Amniotic stem cell (primary cell): ENCODE measurements at regions not wholly inside any gene's neighbourhood (a gene's known extent, or its start where the extent isn't known, plus 50 kb on each side); places are given as distances from the start of the nearest gene placed in this dataset.
"Not testable (repeated sequence)": the region's sequence is repeated elsewhere in the genome, so short reads cannot be mapped to it uniquely, and the experiment has no call there.

Experiments used
- DNase-seq: peaks from one replicate; lab custom pipeline; 2025; lab: John Stamatoyannopoulos, UW

DNA sequence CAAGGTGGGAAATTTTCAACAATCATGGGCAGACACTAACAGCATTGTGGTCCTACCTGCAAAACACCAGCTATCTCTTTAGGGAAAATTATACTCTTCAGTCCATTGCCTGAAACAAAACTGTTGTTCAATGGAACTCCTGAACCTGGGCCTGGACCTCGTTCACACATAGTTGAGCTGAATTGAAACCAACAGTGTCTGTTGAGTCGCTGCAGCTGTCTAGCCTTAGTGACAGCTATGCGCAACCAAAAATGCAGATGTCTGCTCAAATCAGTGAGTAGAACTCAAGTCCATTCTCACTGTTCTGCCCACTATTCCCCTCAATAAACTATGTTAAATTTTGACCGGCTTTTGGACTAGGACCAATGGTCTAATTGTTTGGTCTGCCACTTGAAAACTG is 286.2 kb downstream of the TFAP2A start:
- no peak for DNase-seq

DNA sequence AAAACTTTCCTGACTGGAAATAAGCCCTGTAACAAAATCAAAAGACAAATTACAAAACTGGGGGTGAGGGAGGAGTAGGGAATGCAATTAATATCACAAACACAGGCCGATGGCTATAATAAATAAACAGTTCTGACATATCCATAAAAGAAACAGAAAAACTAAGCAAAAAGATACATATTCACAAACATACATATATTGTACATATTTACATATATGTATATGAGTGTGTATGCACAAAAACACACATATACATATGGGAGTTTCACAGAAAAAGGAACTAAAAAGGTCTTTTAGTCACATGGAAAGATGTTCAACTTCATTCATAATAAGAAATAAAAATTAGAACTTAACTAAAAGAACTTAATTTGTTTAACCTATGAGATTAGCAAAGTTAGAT is 292.7 kb downstream of the TFAP2A start:
- no peak for DNase-seq

DNA sequence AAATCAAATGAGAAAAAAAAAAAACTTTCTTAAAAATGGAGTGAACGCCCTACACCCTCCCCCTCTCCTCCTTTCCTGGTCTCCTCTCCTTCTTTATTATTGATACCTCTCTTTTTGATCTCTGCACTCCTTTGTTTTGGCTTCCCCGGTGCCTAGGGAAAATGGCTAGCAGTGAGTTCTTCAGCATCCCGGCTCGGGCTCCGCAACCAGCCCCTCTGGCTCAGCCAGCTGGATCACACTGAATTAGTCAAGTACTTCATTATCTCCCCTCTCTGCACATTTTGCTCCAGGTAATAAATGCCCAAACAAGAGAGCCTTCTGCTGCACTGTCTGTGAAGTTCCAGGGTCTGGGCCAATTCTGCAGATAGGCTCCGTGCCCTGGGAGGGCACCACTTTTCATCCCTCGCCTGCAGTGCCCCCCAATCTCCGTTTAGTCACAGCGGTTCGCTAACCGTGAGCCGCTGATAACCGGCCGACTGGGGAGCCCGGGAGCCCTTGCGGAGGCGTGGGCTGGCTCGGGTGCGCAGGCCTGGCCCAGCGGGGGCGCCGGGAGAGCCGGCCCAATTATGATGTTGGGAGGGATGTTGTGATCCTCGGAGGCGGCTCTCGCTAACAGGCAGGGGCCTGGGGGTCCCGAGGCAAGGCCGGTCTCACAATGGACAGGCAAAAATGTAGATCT is 301.9 kb downstream of the TFAP2A start:
- no peak for DNase-seq

DNA sequence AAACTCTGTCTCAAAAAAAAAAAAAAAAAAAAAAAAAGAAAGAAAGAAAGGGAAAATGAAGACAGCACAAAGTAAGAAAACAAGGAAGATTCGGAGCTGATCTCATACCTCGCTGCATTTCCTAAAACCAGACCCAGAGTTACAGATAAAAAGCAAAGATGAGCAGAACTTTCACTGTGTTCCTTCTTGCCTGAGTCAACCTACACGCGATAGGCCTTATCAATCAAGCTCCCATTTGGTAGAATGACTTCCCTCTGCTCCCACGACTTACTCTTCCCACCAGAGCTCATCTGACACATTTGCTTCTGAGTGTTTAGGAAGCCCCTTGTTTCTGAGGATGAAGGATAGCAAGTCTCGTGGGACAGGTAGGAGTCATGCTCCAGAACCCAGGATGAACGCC is 302.9 kb downstream of the TFAP2A start:
- no peak for DNase-seq

DNA sequence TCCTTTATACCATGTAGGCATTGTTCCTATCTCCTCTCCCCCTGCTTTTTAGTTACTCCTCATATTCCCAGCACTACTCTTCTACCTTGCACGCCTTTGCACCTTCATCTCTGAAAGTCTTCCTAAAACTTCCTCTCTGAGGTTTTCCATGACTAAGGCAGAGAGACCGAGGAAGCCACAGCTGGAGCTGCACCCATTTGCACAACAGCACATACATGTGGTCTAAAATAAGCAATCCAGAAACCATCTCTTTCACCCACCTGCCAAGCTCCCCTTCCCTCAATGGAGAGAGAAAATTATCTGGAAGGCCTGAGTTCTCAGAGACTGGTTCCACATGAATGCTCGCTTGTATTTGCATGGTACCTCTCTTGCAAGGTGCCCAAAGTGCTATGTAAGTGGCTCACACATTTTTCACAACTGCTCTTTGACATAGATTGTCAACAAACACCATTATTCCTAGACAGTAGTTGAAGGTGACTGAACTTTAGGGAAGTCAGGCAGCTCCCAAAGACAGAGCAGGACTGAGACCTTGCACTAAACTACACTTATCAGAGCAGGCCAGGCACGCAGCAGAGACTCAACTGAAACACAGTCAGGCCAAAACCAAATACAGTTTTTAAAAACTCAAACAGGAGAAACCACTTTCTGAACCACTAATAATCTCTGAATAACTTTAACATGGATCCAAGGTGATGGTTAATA is 313.2 kb downstream of the TFAP2A start:
- DNase-seq: no peak

DNA sequence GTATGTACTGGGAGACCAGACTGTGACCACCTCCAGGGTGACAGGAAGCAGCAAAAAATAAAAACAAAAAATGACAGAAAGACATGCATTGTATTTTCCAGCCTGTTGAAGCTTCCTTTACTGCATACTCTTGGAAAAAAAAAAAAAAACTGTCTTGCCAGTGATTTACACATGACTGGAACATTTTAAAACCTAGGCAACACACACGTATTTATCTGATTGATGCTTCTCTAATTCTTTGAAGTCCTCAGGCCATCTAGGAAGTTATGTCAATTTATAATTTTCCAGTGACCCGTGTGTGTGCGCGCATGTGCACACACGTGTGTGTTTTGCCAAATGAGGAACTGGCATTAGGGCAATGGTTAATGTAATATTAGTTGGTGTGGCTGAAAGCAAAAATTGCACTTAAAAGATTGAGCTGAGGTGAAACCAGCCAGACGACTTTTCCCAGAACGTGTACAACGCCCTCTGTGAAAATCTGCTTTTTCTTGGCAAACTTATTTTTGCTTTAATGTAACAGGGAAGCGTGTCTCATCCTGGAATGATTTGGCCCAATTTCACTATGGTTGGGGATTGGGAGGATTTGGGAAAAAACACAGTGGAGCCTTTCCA is 315.2 kb downstream of the TFAP2A start:
- DNase-seq: no peak

DNA sequence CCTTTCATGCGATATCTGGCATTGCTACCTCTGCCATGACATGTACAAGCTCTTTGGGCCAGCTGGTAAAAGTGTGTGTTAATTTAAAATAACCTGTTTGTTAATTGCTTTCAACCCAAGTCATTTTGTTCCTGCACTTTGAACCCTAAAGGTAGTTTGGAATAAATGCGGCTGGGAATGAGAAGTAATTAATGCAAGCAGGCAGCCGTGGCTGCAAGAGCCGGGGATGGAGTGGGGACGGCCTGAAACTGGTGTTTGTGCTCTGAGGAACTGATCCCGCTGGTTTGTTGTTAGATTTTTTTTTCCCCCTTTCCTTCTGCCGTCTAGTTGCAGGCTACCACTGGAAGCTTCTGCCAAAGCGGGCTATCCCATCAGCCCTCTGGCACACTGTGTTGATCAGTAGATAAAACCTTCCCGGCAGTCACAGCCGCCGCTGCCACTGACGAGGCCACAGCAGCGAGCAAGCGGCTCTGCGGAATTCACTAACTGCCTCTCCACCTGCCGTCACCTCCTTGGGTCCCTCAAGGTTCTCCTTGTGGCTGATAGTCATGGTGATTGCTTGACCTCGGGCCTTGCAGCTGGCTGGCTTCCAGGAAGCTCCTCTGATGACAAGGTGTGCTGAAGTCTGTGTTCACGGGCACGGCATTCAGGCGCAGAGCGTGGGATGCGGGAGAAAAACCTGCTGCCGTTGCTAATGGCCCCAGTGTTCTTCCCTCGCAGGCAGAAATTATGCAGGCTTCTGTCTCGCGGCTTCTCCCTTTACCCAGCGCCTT is 315.9 kb downstream of the TFAP2A start:
- no peak for DNase-seq

DNA sequence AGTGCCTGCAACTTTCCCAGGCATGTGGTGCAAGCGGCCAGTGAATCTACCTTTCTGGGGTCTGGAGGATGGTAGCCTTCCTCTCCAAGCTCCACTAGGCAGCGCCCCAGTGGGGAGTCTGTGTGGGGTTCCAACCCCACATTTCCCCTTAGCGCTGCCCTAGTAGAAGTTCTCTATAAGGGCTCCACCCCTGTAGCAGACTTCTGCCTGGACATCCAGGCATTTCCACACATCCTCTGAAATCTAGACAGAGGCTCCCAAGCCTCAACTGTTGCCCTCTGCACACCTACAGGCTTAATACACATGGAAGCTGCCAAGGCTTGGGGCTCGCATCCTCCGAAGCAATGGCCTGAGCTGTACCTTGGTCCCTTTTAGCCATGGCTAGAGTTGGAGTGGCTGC is 321.6 kb downstream of the TFAP2A start:
- DNase-seq: no peak

DNA sequence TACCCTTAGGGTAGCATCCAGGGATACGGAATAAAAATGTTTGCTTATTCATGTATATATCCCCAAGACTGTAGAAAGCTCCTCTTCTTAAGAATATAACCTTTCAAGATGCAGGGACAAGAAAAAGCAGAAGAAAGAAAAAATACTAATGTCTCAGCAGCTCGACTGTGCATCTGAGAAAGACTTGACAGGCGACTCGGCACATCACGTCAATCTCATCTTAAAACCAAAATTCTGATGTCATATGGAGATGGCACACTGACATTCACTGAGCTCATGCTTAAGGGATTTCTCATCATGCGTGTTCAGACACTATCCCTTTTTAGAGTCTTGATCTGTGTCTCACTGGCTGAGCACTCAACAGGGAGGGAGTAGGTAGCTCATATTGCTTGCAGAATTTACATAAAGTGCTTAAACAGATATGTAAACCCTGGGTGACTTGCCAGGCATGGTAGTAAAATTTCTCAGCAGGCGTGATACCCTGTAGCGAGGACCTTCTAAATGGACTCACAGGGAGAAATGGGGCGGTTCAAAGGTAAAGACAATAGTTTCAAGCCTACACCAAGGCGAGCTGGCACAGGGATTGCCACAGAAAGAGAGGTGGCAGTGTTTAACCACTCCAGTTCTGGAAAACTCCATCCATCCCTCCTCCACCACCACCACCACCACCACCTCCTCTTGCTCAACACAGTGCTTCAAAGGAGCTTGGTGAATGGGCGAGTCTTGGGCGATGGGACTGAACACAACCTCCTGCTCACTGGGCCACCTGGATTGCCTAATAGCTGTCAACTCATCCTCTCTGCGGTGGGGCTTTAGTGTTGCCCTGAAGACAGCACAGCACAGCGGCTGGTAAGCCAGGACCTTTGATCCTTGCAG is 330.5 kb downstream of the TFAP2A start:
- no peak for DNase-seq

DNA sequence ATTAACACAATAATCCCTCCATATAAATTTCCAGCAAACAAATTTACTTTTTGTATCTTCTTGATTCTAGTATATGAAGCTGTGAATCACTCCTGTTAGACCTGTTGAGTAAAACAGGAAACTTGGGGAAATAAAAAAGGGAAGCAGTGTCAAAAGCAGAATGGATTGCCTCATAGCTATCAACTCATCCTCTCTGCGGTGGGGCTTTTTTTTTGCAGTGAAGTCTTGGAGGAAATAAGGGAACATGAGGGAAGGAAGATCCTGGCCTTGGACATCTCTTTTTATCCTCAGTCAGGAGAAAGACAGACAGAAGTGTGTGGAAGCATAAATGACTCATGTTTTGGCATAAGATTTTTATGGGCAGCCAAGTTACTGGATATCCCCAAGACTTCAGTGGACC is 332.5 kb downstream of the TFAP2A start:
- no peak for DNase-seq

DNA sequence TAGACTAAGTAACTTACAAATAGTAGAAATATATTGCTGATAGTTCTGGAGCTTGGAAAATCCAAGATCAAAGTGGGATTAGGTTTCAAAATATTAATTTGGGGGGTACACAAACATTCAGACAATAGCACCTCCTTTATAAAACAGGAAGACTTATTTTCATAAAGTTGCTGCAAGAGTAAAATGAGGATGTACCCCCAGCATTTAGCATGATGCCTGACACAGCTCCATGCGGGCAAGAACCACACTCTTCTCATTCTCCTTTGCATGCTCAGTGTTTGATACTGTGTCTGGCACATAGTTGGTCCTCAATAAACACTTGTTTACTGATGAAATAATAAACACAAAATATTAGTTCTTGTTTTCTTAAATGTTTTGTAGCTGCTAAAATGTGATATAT is 332.9 kb downstream of the TFAP2A start:
- DNase-seq: no peak

DNA sequence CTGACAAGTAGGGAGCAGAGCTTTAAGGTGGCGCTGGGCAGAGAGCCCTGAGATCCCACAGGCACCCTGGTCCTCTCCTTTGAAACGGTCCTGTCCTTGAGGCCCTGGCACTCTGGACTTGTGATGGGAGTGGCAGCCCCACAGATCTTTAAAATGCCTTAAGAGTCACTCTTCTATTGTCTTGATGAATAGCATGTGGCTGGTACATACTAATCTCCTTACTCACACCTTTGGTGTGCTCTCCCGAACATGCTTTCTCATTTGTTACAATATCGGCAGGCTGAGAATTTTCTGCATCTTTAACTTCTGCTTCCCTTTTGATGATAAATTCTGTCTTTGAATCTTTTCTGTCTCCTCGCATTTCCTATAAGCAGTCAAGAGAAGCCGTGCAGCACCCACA is 333.8 kb downstream of the TFAP2A start:
- no peak for DNase-seq

DNA sequence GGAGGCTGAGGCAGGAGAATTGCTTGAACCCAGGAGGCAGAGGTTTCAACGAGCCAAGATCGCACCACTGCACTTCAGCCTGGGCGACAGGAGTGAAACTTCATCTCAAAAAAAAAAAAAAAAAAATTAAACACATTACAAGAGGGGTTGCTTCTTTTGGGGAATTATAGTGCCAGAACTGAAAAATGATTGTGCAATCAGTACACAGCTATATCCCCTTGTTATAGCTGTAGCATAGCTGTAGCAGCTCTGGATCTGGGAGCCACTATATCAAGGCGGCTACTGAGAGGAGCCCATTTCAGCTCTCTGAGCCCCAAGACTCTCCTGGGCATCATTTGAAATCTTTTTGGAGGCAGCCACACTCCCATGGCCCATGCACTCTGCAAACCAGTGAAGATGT is 334.3 kb downstream of the TFAP2A start:
- DNase-seq: no peak

DNA sequence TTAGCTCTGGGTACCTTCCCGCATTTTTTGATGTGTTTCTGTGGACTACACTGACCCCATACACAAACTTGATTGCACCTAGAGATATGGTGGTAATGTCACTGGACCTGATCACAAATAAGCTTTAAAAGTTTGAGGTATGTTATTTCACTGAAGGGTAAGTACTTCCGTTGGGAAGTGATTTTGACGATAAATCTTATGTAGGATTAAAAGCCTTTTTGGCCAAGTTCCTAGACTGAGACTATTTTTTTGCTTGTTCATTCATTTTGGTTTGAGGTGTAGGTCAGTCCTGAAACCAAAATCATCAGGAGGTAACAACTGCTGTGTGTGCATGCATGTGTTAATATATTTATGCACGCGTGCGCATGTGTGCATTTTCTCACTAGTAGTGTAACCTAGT is 336.3 kb downstream of the TFAP2A start:
- DNase-seq: no peak

DNA sequence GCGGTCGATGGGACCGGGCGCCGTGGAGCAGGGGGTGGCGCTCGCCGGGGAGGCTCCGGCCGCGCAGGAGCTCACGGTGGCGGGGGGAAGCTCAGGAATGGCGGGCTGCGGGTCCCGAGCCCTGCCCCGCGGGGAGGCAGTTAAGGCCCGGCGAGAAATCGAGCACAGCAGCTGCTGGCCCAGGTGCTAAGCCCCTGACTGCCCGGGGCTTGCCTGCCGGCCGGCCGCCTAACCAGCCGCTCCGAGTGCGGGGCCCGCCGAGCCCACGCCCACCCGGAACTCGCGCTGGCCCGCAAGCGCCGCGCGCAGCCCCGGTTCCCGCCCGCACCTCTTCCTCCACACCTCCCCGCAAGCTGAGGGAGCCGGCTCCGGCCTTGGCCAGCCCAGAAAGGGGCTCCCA is 340.1 kb downstream of the TFAP2A start:
- not testable (repeated sequence) for DNase-seq

DNA sequence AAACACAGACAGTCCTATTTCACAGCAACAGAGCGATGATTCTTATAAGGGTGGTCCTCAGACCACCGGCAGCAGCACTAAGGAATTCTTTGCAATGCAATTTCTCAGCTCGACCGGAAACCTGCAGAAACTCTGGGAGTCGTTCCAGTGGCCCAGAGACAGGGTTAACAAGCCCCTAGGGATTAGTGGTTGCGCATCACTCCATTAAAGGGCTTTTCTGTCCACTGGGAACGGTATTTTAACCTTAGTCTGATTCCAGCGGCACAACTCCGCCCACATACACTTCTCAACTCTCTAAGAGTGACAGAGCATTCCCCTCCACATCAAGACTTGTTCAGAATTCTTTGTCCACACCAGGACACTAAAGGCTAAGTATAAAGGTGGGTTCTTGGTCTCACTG is 341.5 kb downstream of the TFAP2A start:
- DNase-seq: no peak

DNA sequence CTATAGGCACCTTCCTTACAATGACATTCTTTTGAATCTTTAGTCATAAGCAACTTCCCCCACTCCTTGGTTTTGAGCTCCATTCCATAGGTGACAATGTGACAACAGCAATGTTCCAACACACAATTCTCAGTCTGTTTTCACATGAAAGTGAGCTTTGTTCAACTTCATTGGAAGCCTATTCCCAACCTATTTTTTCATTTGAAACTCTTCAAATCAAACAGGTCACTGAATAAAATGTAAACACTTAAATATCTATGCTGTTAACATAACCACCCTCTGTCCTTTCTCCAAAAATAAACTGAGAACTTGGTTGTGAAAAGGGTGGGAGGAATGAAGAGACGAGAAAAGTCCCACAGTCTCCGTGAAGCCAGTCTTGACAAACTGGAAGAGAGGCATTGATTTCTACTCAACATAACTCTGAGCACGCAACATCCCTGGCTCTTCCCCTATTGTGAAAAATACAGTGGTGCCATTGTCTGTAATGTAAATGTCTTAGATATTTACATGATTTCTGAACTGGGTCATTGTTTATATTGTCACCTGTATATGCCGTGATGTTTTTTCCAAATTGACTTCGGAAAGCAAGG is 343.1 kb downstream of the TFAP2A start:
- DNase-seq: no peak

DNA sequence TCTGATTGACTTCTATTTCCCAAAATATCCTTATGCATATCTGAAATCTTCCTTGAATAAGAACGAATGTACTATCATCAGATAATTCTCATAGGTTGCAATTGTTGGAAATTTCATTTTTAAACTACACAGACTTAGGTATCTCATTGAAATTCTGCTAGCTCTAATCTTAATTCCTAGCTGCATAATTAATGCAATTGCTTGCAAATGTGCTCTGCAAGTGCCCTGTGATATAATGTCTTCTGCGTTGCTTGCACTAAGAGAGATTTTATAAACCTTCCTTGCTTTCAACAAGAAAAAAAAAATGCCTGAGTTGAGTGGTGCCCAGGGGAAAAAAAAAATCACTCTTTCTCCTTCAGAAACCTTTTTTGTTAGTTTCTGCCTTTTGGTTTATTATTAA is 354.9 kb downstream of the TFAP2A start:
- no peak for DNase-seq

DNA sequence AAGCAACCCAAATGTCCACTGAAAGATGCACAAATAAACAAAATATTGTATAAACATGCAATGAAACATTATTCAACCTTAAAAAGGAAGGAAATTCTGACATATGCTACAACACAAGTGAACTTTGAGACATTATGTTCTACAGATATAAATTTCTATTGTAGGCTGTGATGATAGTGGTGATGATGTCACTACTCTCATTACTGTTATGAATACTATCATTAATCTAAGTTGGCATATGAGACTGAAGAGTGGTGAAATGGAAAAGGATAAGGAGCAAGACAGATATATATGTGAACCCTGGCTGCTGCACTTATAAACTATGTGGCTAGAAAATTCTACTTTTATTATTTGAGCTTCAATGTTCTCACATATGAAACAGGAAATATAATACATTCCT is 360.2 kb downstream of the TFAP2A start:
- no peak for DNase-seq

DNA sequence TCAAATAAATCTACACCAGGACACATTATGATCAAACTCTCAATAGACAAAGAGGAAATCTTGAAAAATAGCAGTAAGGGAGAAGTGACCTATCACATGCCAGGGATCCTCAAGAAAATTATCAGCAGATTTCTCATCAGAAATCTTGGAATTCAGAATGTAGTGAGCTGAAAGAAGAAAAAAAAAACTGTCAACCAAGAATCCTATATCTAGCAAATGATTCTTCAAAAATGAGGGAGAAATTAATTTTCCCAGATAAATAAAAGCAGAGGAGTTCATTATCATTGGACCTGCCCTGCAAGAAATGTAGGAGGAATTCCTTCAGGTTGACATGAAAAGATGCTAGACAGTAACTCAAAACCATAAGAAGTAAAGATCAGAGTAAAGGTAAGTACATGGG is 363.6 kb downstream of the TFAP2A start:
- DNase-seq: no peak
